ENCODE measurements at regions not wholly inside any gene's neighbourhood (a gene's known extent, or its start where the extent isn't known, plus 50 kb on each side); places are given as distances from the start of the nearest gene placed in this dataset.

DNA sequence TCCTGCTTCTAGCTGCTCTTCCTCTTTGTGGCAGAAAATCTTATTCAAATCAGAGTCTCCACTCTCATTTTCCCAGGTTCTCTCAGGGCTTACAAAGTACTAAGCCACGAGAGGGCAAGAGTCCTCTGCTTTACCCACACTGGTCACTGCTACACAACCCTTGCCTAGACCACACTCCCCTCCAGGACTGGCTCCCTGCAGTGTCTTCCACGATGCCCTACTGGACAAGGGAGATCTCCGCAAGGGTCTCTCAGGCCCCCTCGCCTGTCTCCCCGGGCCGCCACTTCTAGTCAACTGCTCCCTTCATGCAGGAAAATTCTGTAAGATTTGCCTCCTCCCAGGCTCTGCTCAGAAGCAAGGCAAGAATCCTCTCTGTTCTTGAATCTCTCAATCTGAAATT is 319.6 kb downstream of the RRAGC start:
- TF ChIP-seq ZFP30 (CRISPR knock-in tag; IDR thresholded peaks at IDR 0.05) (no peak), ISL1 (CRISPR knock-in tag; IDR thresholded peaks at IDR 0.05) (no peak), ARNTL (CRISPR knock-in tag; IDR thresholded peaks at IDR 0.05; ENCODE audit: borderline replicate concordance, low read depth) (no peak), ZC3H10 (CRISPR knock-in tag; IDR thresholded peaks at IDR 0.05) (no peak), BACH2 (CRISPR knock-in tag; IDR thresholded peaks at IDR 0.05; ENCODE audit: borderline replicate concordance) (no peak), PPARA (CRISPR knock-in tag; IDR thresholded peaks at IDR 0.05; ENCODE audit: borderline replicate concordance) (no peak), CSDC2 (CRISPR knock-in tag; IDR thresholded peaks at IDR 0.05) (no peak), SNAI2 (CRISPR knock-in tag; IDR thresholded peaks at IDR 0.05) (no peak)
- TF ChIP-seq, protein P1, sequence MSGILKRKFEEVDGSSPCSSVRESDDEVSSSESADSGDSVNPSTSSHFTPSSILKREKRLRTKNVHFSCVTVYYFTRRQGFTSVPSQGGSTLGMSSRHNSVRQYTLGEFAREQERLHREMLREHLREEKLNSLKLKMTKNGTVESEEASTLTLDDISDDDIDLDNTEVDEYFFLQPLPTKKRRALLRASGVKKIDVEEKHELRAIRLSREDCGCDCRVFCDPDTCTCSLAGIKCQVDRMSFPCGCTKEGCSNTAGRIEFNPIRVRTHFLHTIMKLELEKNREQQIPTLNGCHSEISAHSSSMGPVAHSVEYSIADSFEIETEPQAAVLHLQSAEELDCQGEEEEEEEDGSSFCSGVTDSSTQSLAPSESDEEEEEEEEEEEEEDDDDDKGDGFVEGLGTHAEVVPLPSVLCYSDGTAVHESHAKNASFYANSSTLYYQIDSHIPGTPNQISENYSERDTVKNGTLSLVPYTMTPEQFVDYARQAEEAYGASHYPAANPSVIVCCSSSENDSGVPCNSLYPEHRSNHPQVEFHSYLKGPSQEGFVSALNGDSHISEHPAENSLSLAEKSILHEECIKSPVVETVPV (CRISPR knock-in tag; IDR thresholded peaks at IDR 0.05), result no peak
- TF ChIP-seq, protein P2, sequence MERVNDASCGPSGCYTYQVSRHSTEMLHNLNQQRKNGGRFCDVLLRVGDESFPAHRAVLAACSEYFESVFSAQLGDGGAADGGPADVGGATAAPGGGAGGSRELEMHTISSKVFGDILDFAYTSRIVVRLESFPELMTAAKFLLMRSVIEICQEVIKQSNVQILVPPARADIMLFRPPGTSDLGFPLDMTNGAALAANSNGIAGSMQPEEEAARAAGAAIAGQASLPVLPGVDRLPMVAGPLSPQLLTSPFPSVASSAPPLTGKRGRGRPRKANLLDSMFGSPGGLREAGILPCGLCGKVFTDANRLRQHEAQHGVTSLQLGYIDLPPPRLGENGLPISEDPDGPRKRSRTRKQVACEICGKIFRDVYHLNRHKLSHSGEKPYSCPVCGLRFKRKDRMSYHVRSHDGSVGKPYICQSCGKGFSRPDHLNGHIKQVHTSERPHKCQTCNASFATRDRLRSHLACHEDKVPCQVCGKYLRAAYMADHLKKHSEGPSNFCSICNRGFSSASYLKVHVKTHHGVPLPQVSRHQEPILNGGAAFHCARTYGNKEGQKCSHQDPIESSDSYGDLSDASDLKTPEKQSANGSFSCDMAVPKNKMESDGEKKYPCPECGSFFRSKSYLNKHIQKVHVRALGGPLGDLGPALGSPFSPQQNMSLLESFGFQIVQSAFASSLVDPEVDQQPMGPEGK (CRISPR knock-in tag; IDR thresholded peaks at IDR 0.05; ENCODE audit: borderline replicate concordance), result no peak
- TF ChIP-seq, protein P3, sequence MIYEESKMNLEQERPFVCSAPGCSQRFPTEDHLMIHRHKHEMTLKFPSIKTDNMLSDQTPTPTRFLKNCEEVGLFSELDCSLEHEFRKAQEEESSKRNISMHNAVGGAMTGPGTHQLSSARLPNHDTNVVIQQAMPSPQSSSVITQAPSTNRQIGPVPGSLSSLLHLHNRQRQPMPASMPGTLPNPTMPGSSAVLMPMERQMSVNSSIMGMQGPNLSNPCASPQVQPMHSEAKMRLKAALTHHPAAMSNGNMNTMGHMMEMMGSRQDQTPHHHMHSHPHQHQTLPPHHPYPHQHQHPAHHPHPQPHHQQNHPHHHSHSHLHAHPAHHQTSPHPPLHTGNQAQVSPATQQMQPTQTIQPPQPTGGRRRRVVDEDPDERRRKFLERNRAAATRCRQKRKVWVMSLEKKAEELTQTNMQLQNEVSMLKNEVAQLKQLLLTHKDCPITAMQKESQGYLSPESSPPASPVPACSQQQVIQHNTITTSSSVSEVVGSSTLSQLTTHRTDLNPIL (CRISPR knock-in tag; IDR thresholded peaks at IDR 0.05; ENCODE audit: low read depth), result no peak

All from SK-N-SH treated with all-trans-retinoic acid at 6 μM for 48 hours (cell line).